ENCODE measurements at regions not wholly inside any gene's neighbourhood (a gene's known extent, or its start where the extent isn't known, plus 50 kb on each side); places are given as distances from the start of the nearest gene placed in this dataset.

- TF ChIP-seq, protein P1, sequence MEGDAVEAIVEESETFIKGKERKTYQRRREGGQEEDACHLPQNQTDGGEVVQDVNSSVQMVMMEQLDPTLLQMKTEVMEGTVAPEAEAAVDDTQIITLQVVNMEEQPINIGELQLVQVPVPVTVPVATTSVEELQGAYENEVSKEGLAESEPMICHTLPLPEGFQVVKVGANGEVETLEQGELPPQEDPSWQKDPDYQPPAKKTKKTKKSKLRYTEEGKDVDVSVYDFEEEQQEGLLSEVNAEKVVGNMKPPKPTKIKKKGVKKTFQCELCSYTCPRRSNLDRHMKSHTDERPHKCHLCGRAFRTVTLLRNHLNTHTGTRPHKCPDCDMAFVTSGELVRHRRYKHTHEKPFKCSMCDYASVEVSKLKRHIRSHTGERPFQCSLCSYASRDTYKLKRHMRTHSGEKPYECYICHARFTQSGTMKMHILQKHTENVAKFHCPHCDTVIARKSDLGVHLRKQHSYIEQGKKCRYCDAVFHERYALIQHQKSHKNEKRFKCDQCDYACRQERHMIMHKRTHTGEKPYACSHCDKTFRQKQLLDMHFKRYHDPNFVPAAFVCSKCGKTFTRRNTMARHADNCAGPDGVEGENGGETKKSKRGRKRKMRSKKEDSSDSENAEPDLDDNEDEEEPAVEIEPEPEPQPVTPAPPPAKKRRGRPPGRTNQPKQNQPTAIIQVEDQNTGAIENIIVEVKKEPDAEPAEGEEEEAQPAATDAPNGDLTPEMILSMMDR (IDR thresholded peaks at IDR 0.05; ENCODE audit: low read length, missing control alignments): no peak
- no peak overlapping the region for H3K4me3 ChIP-seq (replicated peaks; ENCODE audit: low read depth, low read length)
- no peak for DNase-seq (ENCODE audit: low read depth)
Observed at GRCh38 chr9:89912605-89912953, 307.8 kb downstream of the GADD45G start.

DNA sequence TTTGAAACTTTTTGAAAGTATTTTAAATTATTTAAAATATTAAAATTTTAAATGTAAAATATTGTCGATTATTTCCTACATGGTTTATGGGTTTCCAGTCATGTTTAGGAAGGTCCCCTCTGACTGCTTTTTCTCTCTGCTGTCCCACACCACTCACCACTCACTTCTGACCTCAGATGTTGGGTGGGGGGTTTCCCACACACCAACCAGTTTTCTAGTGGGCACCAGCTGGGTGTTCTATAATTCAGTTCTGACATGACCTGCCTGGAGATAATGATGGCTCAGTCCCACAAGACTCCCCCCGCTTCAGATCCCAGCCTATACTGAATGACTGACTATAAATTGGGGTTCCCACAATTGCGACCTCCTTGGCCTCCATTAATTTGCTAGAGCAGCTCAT is 310.4 kb downstream of the GADD45G start:
- TF ChIP-seq, protein P1 (IDR thresholded peaks at IDR 0.05; ENCODE audit: low read length, missing control alignments): no peak
- DNase-seq (ENCODE audit: low read depth): no peak
- no peak overlapping the region for H3K4me3 ChIP-seq (replicated peaks; ENCODE audit: low read depth, low read length)

- TF ChIP-seq, protein P1 (IDR thresholded peaks at IDR 0.05; ENCODE audit: low read length, missing control alignments): no peak
- DNase-seq (ENCODE audit: low read depth): no peak
- no peak overlapping the region for H3K4me3 ChIP-seq (replicated peaks; ENCODE audit: low read depth, low read length)
Observed at GRCh38 chr9:89916001-89916597, 311.3 kb downstream of the GADD45G start.

- no peak overlapping the region for H3K4me3 ChIP-seq (replicated peaks; ENCODE audit: low read depth, low read length)
- no peak for DNase-seq (ENCODE audit: low read depth)
- TF ChIP-seq, protein P1 (IDR thresholded peaks at IDR 0.05; ENCODE audit: low read length, missing control alignments): no peak
Observed at GRCh38 chr9:89917861-89918260, 313.0 kb downstream of the GADD45G start.

DNA sequence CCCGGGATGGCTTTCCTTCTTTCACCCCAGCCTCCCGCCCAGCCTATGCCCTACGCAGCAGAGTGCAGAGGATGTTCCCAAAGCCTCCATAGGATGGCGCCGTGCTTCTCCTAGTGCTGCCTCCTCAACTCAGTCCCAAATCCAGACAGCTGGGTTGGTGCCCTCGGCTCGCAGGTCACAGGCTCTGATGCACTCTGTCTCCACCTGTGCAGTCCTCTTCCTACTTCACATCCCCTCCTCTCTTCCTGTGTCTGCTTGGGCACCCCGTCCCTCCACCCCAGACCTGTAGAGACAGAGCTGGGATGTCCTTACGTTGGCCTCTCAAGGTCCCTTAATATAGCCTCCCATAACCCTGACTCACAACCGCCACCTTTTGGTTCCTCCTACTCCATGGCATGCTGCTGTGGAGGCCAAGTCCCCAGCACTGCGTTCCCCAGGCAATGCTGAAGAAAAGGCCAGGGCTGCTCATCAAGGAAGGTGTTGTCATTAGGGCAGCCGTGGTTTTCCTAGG is 314.4 kb downstream of the GADD45G start:
- DNase-seq (ENCODE audit: low read depth): no peak
- TF ChIP-seq, protein P1 (IDR thresholded peaks at IDR 0.05; ENCODE audit: low read length, missing control alignments): peak; percentile 13
- no peak overlapping the region for H3K4me3 ChIP-seq (replicated peaks; ENCODE audit: low read depth, low read length)

GRCh38 chr9:89920131-89920530 is 315.3 kb downstream of the GADD45G start:
- H3K4me3 ChIP-seq (replicated peaks; ENCODE audit: low read depth, low read length): no peak overlapping the region
- TF ChIP-seq, protein P1 (IDR thresholded peaks at IDR 0.05; ENCODE audit: low read length, missing control alignments): no peak
- DNase-seq (ENCODE audit: low read depth): no peak

- no peak overlapping the region for H3K4me3 ChIP-seq (replicated peaks; ENCODE audit: low read depth, low read length)
- no peak for DNase-seq (ENCODE audit: low read depth)
- TF ChIP-seq, protein P1 (IDR thresholded peaks at IDR 0.05; ENCODE audit: low read length, missing control alignments): no peak
Observed at GRCh38 chr9:89920951-89921350, 316.1 kb downstream of the GADD45G start.
